Gastroesophageal sphincter (tissue), 4 donors: ENCODE measurements at regions not wholly inside any gene's neighbourhood (a gene's known extent, or its start where the extent isn't known, plus 50 kb on each side); places are given as distances from the start of the nearest gene placed in this dataset.

Experiments
- ATAC-seq: fragments of 150-250 bp; one replicate; pipeline ENCODE4 v1.9.1; 2016; ENCODE audit warnings: mild to moderate bottlenecking, moderate library complexity
- H3K27ac ChIP-seq, 4 donors: fragments of 200-600 bp; sonication (generic) in 3 of 4; 1 replicate in 3 of 4; 2 replicates in 1 of 4; pipeline ENCODE4 v1.5.1; 2016 to 2019
- H3K27me3 ChIP-seq: fragments of 200-600 bp; sonication (generic); one replicate; pipeline ENCODE4 v1.5.1; 2019
- H3K36me3 ChIP-seq, 2 donors: fragments of 200-600 bp; sonication (generic); one replicate each; pipeline ENCODE4 v1.5.1; 2019; ENCODE audit warnings: control low read depth in 1 of 2
- H3K4me1 ChIP-seq, 3 donors: fragments of 200-600 bp; sonication (generic); 1 replicate in 2 of 3; 2 replicates in 1 of 3; pipeline ENCODE4 v1.5.1; 2016 to 2019; ENCODE audit warnings: control low read depth in 2 of 3
- H3K4me3 ChIP-seq, 2 donors: fragments of 200-600 bp; sonication (generic); one replicate each; pipeline ENCODE4 v1.5.1; 2019; ENCODE audit warnings: mild to moderate bottlenecking in 1 of 2, moderate library complexity in 1 of 2
- H3K9me3 ChIP-seq, 3 donors: fragments of 200-600 bp; sonication (generic); one replicate each; pipeline ENCODE4 v1.5.1; 2017 to 2019; ENCODE audit warnings: control low read depth in 2 of 3
- EP300 ChIP-seq: sonication (generic); formaldehyde crosslinking; IDR thresholded peaks from one replicate; pipeline ENCODE4 v1.6.1; 2017; ENCODE audit warnings: antibody characterized with exemption, mild to moderate bottlenecking
- POLR2A ChIP-seq, 2 donors: fragments of 450-650 bp; IDR thresholded peaks; one replicate each; pipeline ENCODE4 v1.6.1; 2017; ENCODE audit warnings: antibody characterized with exemption in 2 of 2, mild to moderate bottlenecking in 2 of 2, moderate library complexity in 1 of 2
- POLR2AphosphoS5 ChIP-seq: sonication (generic); formaldehyde crosslinking; IDR thresholded peaks from one replicate; pipeline ENCODE4 v1.6.1; 2017; ENCODE audit warnings: antibody characterized with exemption
- WGBS, 2 donors: methylation state at CpG; one replicate each; pipeline ENCODE4 v1.1.5; 2018; ENCODE audit warnings: low coverage in 1 of 2; 5-methylcytosine and 5-hydroxymethylcytosine counted together
- TF ChIP-seq, protein P1 (sequence below), 4 experiments: fragments of 200-600 bp in 2 of 4; fragments of 450-650 bp in 2 of 4; sonication (generic) in 1 of 4; IDR thresholded peaks; one replicate each; pipeline ENCODE4 v1.5.1; 2017 to 2019; ENCODE audit warnings: antibody characterized with exemption in 4 of 4, mild to moderate bottlenecking in 2 of 4, moderate library complexity in 2 of 4

DNA sequence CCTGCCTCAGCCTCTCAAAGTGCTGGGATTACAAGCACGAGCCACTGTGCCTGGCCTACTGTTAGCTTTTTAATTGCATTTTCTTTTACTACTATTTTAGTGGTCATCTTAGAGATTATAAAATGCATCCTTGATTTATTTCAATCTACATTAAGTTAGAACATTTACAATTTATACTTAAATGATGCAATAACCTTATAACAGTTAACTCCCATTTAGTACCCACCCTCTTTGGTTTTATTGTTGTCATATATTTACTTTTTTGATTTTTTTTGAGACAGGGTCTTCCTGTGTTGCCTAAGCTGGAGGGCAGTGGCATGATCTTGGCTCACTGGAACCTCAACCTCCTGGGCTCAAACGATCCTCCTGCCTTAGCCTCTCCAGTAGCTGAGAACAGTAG, 77.3 kb downstream of the PPCDC start:
- WGBS, 2 donors, result 95 to 97% methylated on average over 2 of the region's 2 CpGs
- Histone ChIP-seq H3K4me1 (no peaks in the 10 kb centered on the region), H3K4me3 (no peak overlapping the region), H3K27me3 (no peaks in the 10 kb centered on the region), H3K9me3 (no peaks in the 10 kb centered on the region), H3K27ac (no peak overlapping the region), H3K36me3 (no peaks in the 10 kb centered on the region)
- no peak for TF ChIP-seq POLR2AphosphoS5
- no peak for TF ChIP-seq POLR2A (IDR thresholded peaks at IDR 0.05)
- TF ChIP-seq, protein P1, sequence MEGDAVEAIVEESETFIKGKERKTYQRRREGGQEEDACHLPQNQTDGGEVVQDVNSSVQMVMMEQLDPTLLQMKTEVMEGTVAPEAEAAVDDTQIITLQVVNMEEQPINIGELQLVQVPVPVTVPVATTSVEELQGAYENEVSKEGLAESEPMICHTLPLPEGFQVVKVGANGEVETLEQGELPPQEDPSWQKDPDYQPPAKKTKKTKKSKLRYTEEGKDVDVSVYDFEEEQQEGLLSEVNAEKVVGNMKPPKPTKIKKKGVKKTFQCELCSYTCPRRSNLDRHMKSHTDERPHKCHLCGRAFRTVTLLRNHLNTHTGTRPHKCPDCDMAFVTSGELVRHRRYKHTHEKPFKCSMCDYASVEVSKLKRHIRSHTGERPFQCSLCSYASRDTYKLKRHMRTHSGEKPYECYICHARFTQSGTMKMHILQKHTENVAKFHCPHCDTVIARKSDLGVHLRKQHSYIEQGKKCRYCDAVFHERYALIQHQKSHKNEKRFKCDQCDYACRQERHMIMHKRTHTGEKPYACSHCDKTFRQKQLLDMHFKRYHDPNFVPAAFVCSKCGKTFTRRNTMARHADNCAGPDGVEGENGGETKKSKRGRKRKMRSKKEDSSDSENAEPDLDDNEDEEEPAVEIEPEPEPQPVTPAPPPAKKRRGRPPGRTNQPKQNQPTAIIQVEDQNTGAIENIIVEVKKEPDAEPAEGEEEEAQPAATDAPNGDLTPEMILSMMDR (IDR thresholded peaks at IDR 0.05), result no peak
- no peak for TF ChIP-seq EP300
- ATAC-seq, result no peak

DNA sequence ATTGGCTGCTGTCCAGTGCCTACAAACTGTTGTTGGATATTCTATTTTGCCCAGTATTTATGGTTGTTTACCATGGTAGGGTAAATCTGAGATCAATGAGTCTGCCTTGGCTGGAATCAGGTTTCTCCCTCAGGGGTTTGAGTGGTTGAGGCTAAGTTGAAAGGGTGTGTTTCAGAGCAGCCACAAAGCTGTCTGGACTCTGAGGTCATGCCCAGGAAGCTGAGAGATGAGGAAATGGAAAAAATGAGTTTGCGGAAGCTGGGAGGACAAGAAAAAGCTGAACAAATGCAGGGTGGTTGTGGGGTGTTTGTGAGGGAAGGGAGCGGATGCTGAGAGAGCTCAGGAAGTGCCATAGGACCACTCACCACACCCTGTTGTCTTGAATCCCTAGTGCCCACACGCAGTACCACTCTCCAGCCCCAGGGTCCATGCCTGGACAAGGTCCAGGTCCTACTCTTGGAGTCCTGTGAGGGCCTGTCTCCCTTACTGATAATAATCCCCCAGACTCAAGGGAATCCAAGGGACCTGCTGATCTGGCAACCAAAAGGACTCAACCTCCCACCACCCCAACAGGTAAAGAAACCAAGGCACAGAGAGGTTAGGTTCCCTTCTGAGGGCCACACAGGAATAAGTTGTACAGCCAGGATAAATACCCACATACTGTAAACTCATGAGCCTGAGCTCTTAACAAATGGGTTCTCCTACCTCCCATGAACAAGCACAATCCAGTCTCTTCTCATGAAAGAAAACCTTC, 81.6 kb downstream of the PPCDC start:
- H3K27ac ChIP-seq, result no peak overlapping the region
- no peak for TF ChIP-seq EP300
- TF ChIP-seq, protein P1 (IDR thresholded peaks at IDR 0.05), result no peak
- TF ChIP-seq POLR2AphosphoS5, result peak; percentile 16
- TF ChIP-seq POLR2A (IDR thresholded peaks at IDR 0.05), result no peak
- no peak overlapping the region for H3K4me3 ChIP-seq
- H3K27me3 ChIP-seq, result peaks cover 5% of the 10 kb centered on the region
- no peaks in the 10 kb centered on the region for H3K9me3 ChIP-seq
- peaks cover 0 to 3% (median 0%) of the 10 kb centered on the region in 3 donors for H3K4me1 ChIP-seq
- ATAC-seq, result peak; percentile 53
- H3K36me3 ChIP-seq, result no peaks in the 10 kb centered on the region
- WGBS, 2 donors, result 48 to 53% methylated on average over 3 of the region's 3 CpGs

DNA sequence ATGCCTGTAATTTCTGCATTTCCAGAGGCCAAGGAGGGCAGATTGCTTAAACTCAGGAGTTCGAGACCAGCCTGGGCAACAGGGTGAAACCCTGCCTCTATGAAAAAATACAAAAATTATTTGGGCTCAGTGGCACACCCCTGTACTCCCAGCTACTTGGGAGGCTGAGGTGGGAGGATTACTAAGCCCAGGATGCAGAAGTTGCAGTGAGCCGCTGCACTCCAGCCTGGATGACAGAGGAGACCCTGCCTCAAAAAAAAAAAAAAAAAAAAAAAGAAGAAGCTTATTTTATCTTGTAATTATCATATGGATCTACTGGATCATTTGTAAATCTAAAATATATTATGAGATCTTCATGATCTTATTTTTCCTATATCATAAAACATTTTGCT, 84.1 kb downstream of the PPCDC start:
- TF ChIP-seq, protein P1 (IDR thresholded peaks at IDR 0.05), result no peak
- TF ChIP-seq POLR2AphosphoS5 (no peak), EP300 (no peak), POLR2A (IDR thresholded peaks at IDR 0.05) (no peak)
- no peak overlapping the region for H3K4me3 ChIP-seq
- H3K27me3 ChIP-seq, result peaks cover 5% of the 10 kb centered on the region
- no peaks in the 10 kb centered on the region for H3K36me3 ChIP-seq
- peaks cover 0 to 3% (median 0%) of the 10 kb centered on the region in 3 donors for H3K4me1 ChIP-seq
- ATAC-seq, result no peak
- H3K9me3 ChIP-seq, result no peaks in the 10 kb centered on the region
- 89% methylated on average over 1 of the region's 2 CpGs; no CpG with 5 or more reads in 1 of the 2 donors for WGBS, 2 donors
- H3K27ac ChIP-seq, result no peak overlapping the region

DNA sequence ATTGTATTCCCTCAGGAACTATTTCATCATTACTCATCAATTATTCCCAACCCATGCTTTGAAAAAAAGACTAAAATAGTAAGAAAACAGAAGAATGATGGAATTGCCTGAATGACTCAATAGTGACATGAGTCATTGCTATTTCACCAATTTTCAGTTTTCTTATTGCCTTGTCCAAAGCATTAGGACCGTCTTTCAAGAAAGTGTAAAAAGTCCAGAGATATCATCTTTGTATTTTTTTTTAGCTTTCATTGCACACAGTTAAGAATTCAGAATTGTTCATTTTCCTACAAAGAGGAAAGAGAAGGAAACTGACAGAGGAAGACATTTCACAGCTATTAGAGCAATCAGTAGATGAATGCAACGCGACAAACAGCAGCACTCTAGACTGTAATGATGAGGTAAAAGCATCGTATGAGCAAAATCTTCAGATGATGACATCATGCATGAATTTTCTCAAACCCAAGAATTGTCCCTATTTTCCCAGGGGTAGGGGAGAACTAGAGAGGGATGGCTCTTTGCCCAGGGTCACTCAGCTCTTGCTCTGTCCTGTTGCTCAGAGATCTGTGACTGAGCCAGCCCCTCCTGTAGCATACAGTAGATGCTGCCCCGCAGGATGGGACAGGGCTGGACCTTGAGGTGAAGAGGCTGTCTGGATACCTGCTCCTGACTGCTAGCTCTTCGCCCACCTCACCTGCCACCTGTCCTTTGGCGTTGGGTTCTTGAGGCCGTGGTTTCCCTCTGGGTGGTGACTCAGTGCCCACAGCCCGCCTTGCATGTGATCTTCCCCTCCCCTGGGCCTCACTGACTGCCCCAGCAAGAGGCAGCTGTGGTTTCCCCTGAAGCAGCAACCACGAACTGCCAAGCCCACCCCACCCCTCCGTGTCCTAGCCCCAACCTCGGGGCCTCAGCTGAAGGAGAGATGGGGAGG, 84.8 kb downstream of the PPCDC start:
- ATAC-seq, result peak; percentile 25
- no peaks in the 10 kb centered on the region for H3K36me3 ChIP-seq
- no peak overlapping the region for H3K4me3 ChIP-seq
- TF ChIP-seq EP300 (no peak), POLR2A (IDR thresholded peaks at IDR 0.05) (no peak), POLR2AphosphoS5 (no peak)
- TF ChIP-seq, protein P1 (IDR thresholded peaks at IDR 0.05), result no peak
- H3K27me3 ChIP-seq, result peaks cover 5% of the 10 kb centered on the region
- peaks cover 0 to 3% (median 0%) of the 10 kb centered on the region in 3 donors for H3K4me1 ChIP-seq
- H3K27ac ChIP-seq, result peak overlapping the region in 1 of 4 donors; percentile 24
- peaks cover 0 to 5% (median 0%) of the 10 kb centered on the region in 3 donors for H3K9me3 ChIP-seq
- WGBS, 2 donors, result 66 to 87% methylated on average over 8 to 11 of the region's 12 CpGs
